Sigmoid colon (tissue), 4 donors: ENCODE measurements at regions not wholly inside any gene's neighbourhood (a gene's known extent, or its start where the extent isn't known, plus 50 kb on each side); places are given as distances from the start of the nearest gene placed in this dataset.

Experiments
- CTCF ChIP-seq, 4 experiments: fragments of 450-650 bp in 3 of 4; fragments of 200-600 bp in 1 of 4; IDR thresholded peaks; one replicate each; pipeline ENCODE4 v1.5.1; 2016 to 2019; ENCODE audit warnings: antibody characterized with exemption in 4 of 4, mild to moderate bottlenecking in 3 of 4, moderate library complexity in 2 of 4
- EP300 ChIP-seq, 4 donors: sonication (generic); formaldehyde crosslinking; IDR thresholded peaks; one replicate each; pipeline ENCODE4 v1.6.1; 2017; ENCODE audit warnings: antibody characterized with exemption in 4 of 4
- POLR2A ChIP-seq, 2 donors: fragments of 450-650 bp; IDR thresholded peaks; one replicate each; pipeline ENCODE4 v1.6.1; 2016; ENCODE audit warnings: antibody characterized with exemption in 2 of 2, mild to moderate bottlenecking in 2 of 2, moderate library complexity in 2 of 2

- no peak for TF ChIP-seq CTCF (IDR thresholded peaks at IDR 0.05)
- no peak for TF ChIP-seq EP300 (IDR thresholded peaks at IDR 0.05)
- no peak for TF ChIP-seq POLR2A (IDR thresholded peaks at IDR 0.05)
Observed at GRCh38 chr4:14188214-14188613, 560.7 kb upstream of the BOD1L1 start.
